ENCODE measurements at regions not wholly inside any gene's neighbourhood (a gene's known extent, or its start where the extent isn't known, plus 50 kb on each side); places are given as distances from the start of the nearest gene placed in this dataset.

GRCh38 chr12:83996671-83997070 is 915.9 kb downstream of the SLC6A15 start:
- intact Hi-C loops (cut with DNase I, micrococcal nuclease): no loop called here
- no peak for TF ChIP-seq CTCF (IDR thresholded peaks at IDR 0.05)
- no peaks in the 10 kb centered on the region for H3K4me1 ChIP-seq (ENCODE audit: low read depth)

GRCh38 chr12:83985084-83985483 is 927.5 kb downstream of the SLC6A15 start:
- H3K9me3 ChIP-seq: peaks cover 2% of the 10 kb centered on the region
- no peaks in the 10 kb centered on the region for H3K36me3 ChIP-seq (ENCODE audit: low read depth)
- intact Hi-C loops (cut with DNase I, micrococcal nuclease): no loop called here
- H3K4me1 ChIP-seq (ENCODE audit: low read depth): no peaks in the 10 kb centered on the region
- DNase-seq (no peak), ATAC-seq (no peak)
- H3K4me3 ChIP-seq: no peak overlapping the region
- TF ChIP-seq CTCF (IDR thresholded peaks at IDR 0.05): no peak

More at GRCh38 chr12:83996671-83997070, 915.9 kb downstream of the SLC6A15 start:
- no peak for DNase-seq
- no peak for ATAC-seq
- no peaks in the 10 kb centered on the region for H3K9me3 ChIP-seq
- H3K4me3 ChIP-seq: no peak overlapping the region
- H3K36me3 ChIP-seq (ENCODE audit: low read depth): no peaks in the 10 kb centered on the region

- no peak for ATAC-seq
- H3K4me1 ChIP-seq (ENCODE audit: low read depth): no peaks in the 10 kb centered on the region
- H3K4me3 ChIP-seq: no peak overlapping the region
- H3K36me3 ChIP-seq (ENCODE audit: low read depth): no peaks in the 10 kb centered on the region
- H3K9me3 ChIP-seq: no peaks in the 10 kb centered on the region
- TF ChIP-seq CTCF (IDR thresholded peaks at IDR 0.05): no peak
- no peak for DNase-seq
- intact Hi-C loops (cut with DNase I, micrococcal nuclease): no loop called here
Measured at GRCh38 chr12:83980398-83980797, 932.2 kb downstream of the SLC6A15 start.

- no peaks in the 10 kb centered on the region for H3K9me3 ChIP-seq
- no peak for DNase-seq
- ATAC-seq: no peak
- H3K4me3 ChIP-seq: no peak overlapping the region
- no peaks in the 10 kb centered on the region for H3K4me1 ChIP-seq (ENCODE audit: low read depth)
- intact Hi-C loops (cut with DNase I, micrococcal nuclease): no loop called here
- no peaks in the 10 kb centered on the region for H3K36me3 ChIP-seq (ENCODE audit: low read depth)
- TF ChIP-seq CTCF (IDR thresholded peaks at IDR 0.05): no peak
Measured at GRCh38 chr12:83979785-83980184, 932.8 kb downstream of the SLC6A15 start.

- intact Hi-C loops (cut with DNase I, micrococcal nuclease): no loop called here
- Histone ChIP-seq H3K9me3 (no peaks in the 10 kb centered on the region), H3K36me3 (ENCODE audit: low read depth) (no peaks in the 10 kb centered on the region), H3K4me3 (no peak overlapping the region), H3K4me1 (ENCODE audit: low read depth) (no peaks in the 10 kb centered on the region)
- no peak for ATAC-seq
- no peak for DNase-seq
- no peak for TF ChIP-seq CTCF (IDR thresholded peaks at IDR 0.05)
Measured at GRCh38 chr12:83971781-83972180, 940.8 kb downstream of the SLC6A15 start.

GRCh38 chr12:83960767-83961166 is 951.8 kb downstream of the SLC6A15 start:
- Histone ChIP-seq H3K9me3 (no peaks in the 10 kb centered on the region), H3K4me1 (ENCODE audit: low read depth) (no peaks in the 10 kb centered on the region), H3K36me3 (ENCODE audit: low read depth) (no peaks in the 10 kb centered on the region), H3K4me3 (no peak overlapping the region)
- DNase-seq (no peak), ATAC-seq (no peak)
- intact Hi-C loops (cut with DNase I, micrococcal nuclease): no loop called here
- TF ChIP-seq CTCF (IDR thresholded peaks at IDR 0.05): no peak

Data from mucosa of descending colon (tissue), 3 donors.